Osteocyte (in vitro differentiated cells): ENCODE measurements at regions not wholly inside any gene's neighbourhood (a gene's known extent, or its start where the extent isn't known, plus 50 kb on each side); places are given as distances from the start of the nearest gene placed in this dataset.

ENCODE experiments used
- DNase-seq: peaks from one replicate; pipeline ENCODE4 v3.0.0; 2021; ENCODE audit warnings: mixed read lengths; ENCODE audit not compliant: unreplicated experiment; ENCODE audit errors: extremely low spot score
- H3K27ac Mint-ChIP-seq: one replicate; pipeline ENCODE4 v1.8.0; 2021; ENCODE audit warnings: mild to moderate bottlenecking, mixed read lengths; ENCODE audit not compliant: unreplicated experiment
- H3K27me3 Mint-ChIP-seq: one replicate; pipeline ENCODE4 v1.8.0; 2021; ENCODE audit warnings: mixed read lengths; ENCODE audit not compliant: unreplicated experiment
- H3K36me3 Mint-ChIP-seq: one replicate; pipeline ENCODE4 v1.8.0; 2021; ENCODE audit warnings: mixed read lengths; ENCODE audit not compliant: unreplicated experiment
- H3K4me1 Mint-ChIP-seq: one replicate; pipeline ENCODE4 v1.8.0; 2021; ENCODE audit warnings: mixed read lengths; ENCODE audit not compliant: unreplicated experiment
- H3K4me3 Mint-ChIP-seq: one replicate; pipeline ENCODE4 v1.8.0; 2021; ENCODE audit warnings: mild to moderate bottlenecking, moderate library complexity, mixed read lengths; ENCODE audit not compliant: unreplicated experiment
- H3K9me3 Mint-ChIP-seq: one replicate; pipeline ENCODE4 v1.8.0; 2021; ENCODE audit warnings: mixed read lengths; ENCODE audit not compliant: unreplicated experiment
- CTCF ChIP-seq: fragments of 200-600 bp; sonication (generic); IDR thresholded peaks from 2 replicates; pipeline ENCODE4 v1.5.0; 2021; ENCODE audit warnings: antibody characterized with exemption, mild to moderate bottlenecking, moderate library complexity

GRCh38 chr17:70922268-70922667 is 752.9 kb downstream of the KCNJ2 start:
- H3K27ac Mint-ChIP-seq = no peak overlapping the region
- no peaks in the 10 kb centered on the region for H3K27me3 Mint-ChIP-seq
- no peak for TF ChIP-seq CTCF
- H3K36me3 Mint-ChIP-seq = no peaks in the 10 kb centered on the region
- DNase-seq = no peak
- H3K9me3 Mint-ChIP-seq = peaks cover 10% of the 10 kb centered on the region
- peaks cover 18% of the 10 kb centered on the region for H3K4me1 Mint-ChIP-seq
- H3K4me3 Mint-ChIP-seq = no peak overlapping the region

- no peaks in the 10 kb centered on the region for H3K27me3 Mint-ChIP-seq
- peaks cover 18% of the 10 kb centered on the region for H3K4me1 Mint-ChIP-seq
These were observed 755.4 kb downstream of the KCNJ2 start for GRCh38 chr17:70924776-70925175.

GRCh38 chr17:70929226-70929625 is 759.9 kb downstream of the KCNJ2 start:
- no peak overlapping the region for H3K27ac Mint-ChIP-seq
- no peaks in the 10 kb centered on the region for H3K4me1 Mint-ChIP-seq
- H3K9me3 Mint-ChIP-seq = peaks cover 3% of the 10 kb centered on the region
- H3K27me3 Mint-ChIP-seq = no peaks in the 10 kb centered on the region
- no peaks in the 10 kb centered on the region for H3K36me3 Mint-ChIP-seq
- no peak for DNase-seq
- no peak overlapping the region for H3K4me3 Mint-ChIP-seq
- no peak for TF ChIP-seq CTCF

More at GRCh38 chr17:70924776-70925175, 755.4 kb downstream of the KCNJ2 start:
- no peak overlapping the region for H3K27ac Mint-ChIP-seq
- TF ChIP-seq CTCF = no peak
- H3K4me3 Mint-ChIP-seq = no peak overlapping the region
- H3K9me3 Mint-ChIP-seq = peaks cover 3% of the 10 kb centered on the region
- no peak for DNase-seq
- no peaks in the 10 kb centered on the region for H3K36me3 Mint-ChIP-seq

GRCh38 chr17:70934231-70934630 is 764.9 kb downstream of the KCNJ2 start:
- H3K4me3 Mint-ChIP-seq = no peak overlapping the region
- no peaks in the 10 kb centered on the region for H3K4me1 Mint-ChIP-seq
- no peaks in the 10 kb centered on the region for H3K36me3 Mint-ChIP-seq
- no peak for DNase-seq
- no peak overlapping the region for H3K27ac Mint-ChIP-seq
- no peak for TF ChIP-seq CTCF
- H3K27me3 Mint-ChIP-seq = no peaks in the 10 kb centered on the region
- no peaks in the 10 kb centered on the region for H3K9me3 Mint-ChIP-seq

GRCh38 chr17:70934835-70935234 is 765.5 kb downstream of the KCNJ2 start:
- Mint-ChIP-seq H3K4me3 (no peak overlapping the region), H3K27ac (no peak overlapping the region), H3K36me3 (no peaks in the 10 kb centered on the region), H3K4me1 (no peaks in the 10 kb centered on the region), H3K9me3 (no peaks in the 10 kb centered on the region), H3K27me3 (no peaks in the 10 kb centered on the region)
- no peak for TF ChIP-seq CTCF
- DNase-seq = no peak
